H9 (cell line): ENCODE measurements at regions not wholly inside any gene's neighbourhood (a gene's known extent, or its start where the extent isn't known, plus 50 kb on each side); places are given as distances from the start of the nearest gene placed in this dataset.
A peak's percentile ranks its signal among the peaks of the same experiment; 100 is the strongest.

Source experiments
- DNase-seq: peaks from one replicate; pipeline ENCODE4 v3.0.0-alpha.2; 2017
- H2AFZ ChIP-seq: one replicate; pipeline ENCODE4 v1.6.1; 2013; ENCODE audit warnings: mild to moderate bottlenecking, low read length, control low read depth, moderate library complexity
- H2AK5ac ChIP-seq: 2 replicates; pipeline ENCODE4 v1.6.1; 2013; ENCODE audit warnings: low read length, control low read depth, mixed read lengths; ENCODE audit not compliant: insufficient read length
- H2BK120ac ChIP-seq: one replicate; pipeline ENCODE4 v1.6.1; 2013; ENCODE audit warnings: low read depth, mild to moderate bottlenecking, low read length, control low read depth, inconsistent platforms; ENCODE audit not compliant: poor library complexity, severe bottlenecking
- H2BK12ac ChIP-seq: 2 replicates; pipeline ENCODE4 v1.6.1; 2013; ENCODE audit warnings: low read length, control low read depth, mixed read lengths, low read depth; ENCODE audit not compliant: insufficient read length
- H2BK15ac ChIP-seq: 2 replicates; pipeline ENCODE4 v1.6.1; 2013; ENCODE audit warnings: low read depth, low read length, control low read depth
- H2BK20ac ChIP-seq: one replicate; pipeline ENCODE4 v1.6.1; 2013; ENCODE audit warnings: low read depth, mild to moderate bottlenecking, low read length, control low read depth, inconsistent platforms; ENCODE audit not compliant: poor library complexity, severe bottlenecking
- H2BK5ac ChIP-seq: 2 replicates; pipeline ENCODE4 v1.6.1; 2013; ENCODE audit warnings: low read length, control low read depth, mixed read lengths; ENCODE audit not compliant: insufficient read length
- H3K14ac ChIP-seq: 2 replicates; pipeline ENCODE4 v1.6.1; 2013; ENCODE audit warnings: low read length, control low read depth; ENCODE audit not compliant: insufficient read depth
- H3K18ac ChIP-seq: 2 replicates; pipeline ENCODE4 v1.6.1; 2013; ENCODE audit warnings: low read depth, mild to moderate bottlenecking, mixed read lengths, low read length, control low read depth; ENCODE audit not compliant: insufficient read length
- H3K23ac ChIP-seq: 2 replicates; pipeline ENCODE4 v1.6.1; 2013; ENCODE audit warnings: low read length, control low read depth, mixed read lengths, low read depth; ENCODE audit not compliant: insufficient read length
- H3K23me2 ChIP-seq: 2 replicates; pipeline ENCODE4 v1.6.1; 2013; ENCODE audit warnings: low read depth, mild to moderate bottlenecking, mixed read lengths, low read length, control low read depth; ENCODE audit not compliant: insufficient read length, poor library complexity, severe bottlenecking
- H3K27ac ChIP-seq: 2 replicates; pipeline ENCODE4 v1.5.1; 2013; ENCODE audit warnings: low read length, control low read depth, mixed read lengths, low read depth; ENCODE audit not compliant: insufficient read length
- H3K27me3 ChIP-seq: 2 replicates; pipeline ENCODE4 v1.6.1; 2013; ENCODE audit warnings: low read length, control low read depth, inconsistent platforms; ENCODE audit not compliant: insufficient read depth
- H3K4ac ChIP-seq: 2 replicates; pipeline ENCODE4 v1.6.1; 2013; ENCODE audit warnings: low read depth, mild to moderate bottlenecking, control low read depth, inconsistent platforms, low read length, moderate library complexity
- H3K4me1 ChIP-seq: 2 replicates; pipeline ENCODE4 v1.6.1; 2013; ENCODE audit warnings: low read length, control low read depth, inconsistent platforms; ENCODE audit not compliant: insufficient read depth
- H3K4me2 ChIP-seq: 2 replicates; pipeline ENCODE4 v1.6.1; 2013; ENCODE audit warnings: low read length, control low read depth, mixed read lengths; ENCODE audit not compliant: insufficient read length, insufficient read depth
- H3K56ac ChIP-seq: 2 replicates; pipeline ENCODE4 v1.6.1; 2013; ENCODE audit warnings: low read depth, mild to moderate bottlenecking, mixed read lengths, low read length, control low read depth; ENCODE audit not compliant: insufficient read length
- H3K79me1 ChIP-seq: 2 replicates; pipeline ENCODE4 v1.6.1; 2013; ENCODE audit warnings: low read depth, mild to moderate bottlenecking, moderate library complexity, low read length, control low read depth, inconsistent platforms; ENCODE audit not compliant: insufficient read depth, poor library complexity, severe bottlenecking
- H3K79me2 ChIP-seq: 2 replicates; pipeline ENCODE4 v1.6.1; 2013; ENCODE audit warnings: low read length, control low read depth, inconsistent platforms; ENCODE audit not compliant: insufficient read depth
- H3K9ac ChIP-seq: 2 replicates; pipeline ENCODE4 v1.6.1; 2013; ENCODE audit warnings: low read length, control low read depth, mixed read lengths; ENCODE audit not compliant: insufficient read length; ENCODE audit errors: extremely low read depth
- H3K9me3 ChIP-seq: one replicate; pipeline ENCODE4 v1.6.1; 2013; ENCODE audit warnings: low read depth, low read length, inconsistent platforms; ENCODE audit not compliant: control insufficient read depth
- H3T11ph ChIP-seq: one replicate; pipeline ENCODE4 v1.6.1; 2013; ENCODE audit warnings: mild to moderate bottlenecking, low read length, control low read depth, inconsistent platforms
- H4K20me1 ChIP-seq: one replicate; pipeline ENCODE4 v1.6.1; 2013; ENCODE audit not compliant: control insufficient read depth, insufficient read length, insufficient read depth
- H4K5ac ChIP-seq: 2 replicates; pipeline ENCODE4 v1.6.1; 2013; ENCODE audit warnings: low read depth, mild to moderate bottlenecking, mixed read lengths, low read length, control low read depth; ENCODE audit not compliant: insufficient read length
- H4K8ac ChIP-seq: replicated peaks from 2 replicates; pipeline ENCODE4 v1.6.1; 2013; ENCODE audit warnings: low read length, control low read depth, mixed read lengths, low read depth; ENCODE audit not compliant: insufficient read length
- H4K91ac ChIP-seq: 2 replicates; pipeline ENCODE4 v1.6.1; 2013; ENCODE audit warnings: low read depth, mild to moderate bottlenecking, moderate library complexity, mixed read lengths, low read length, control low read depth; ENCODE audit not compliant: insufficient read length
- H3K27ac Mint-ChIP-seq, 3 experiments: 2 replicates in 2 of 3; 3 replicates in 1 of 3; pipeline ENCODE4 v1.8.0; 2020 to 2021; ENCODE audit warnings: mixed read lengths in 3 of 3, mild to moderate bottlenecking in 1 of 3, moderate library complexity in 1 of 3
- H3K27me3 Mint-ChIP-seq: 2 replicates; pipeline ENCODE4 v1.8.0; 2021; ENCODE audit warnings: low read depth, mild to moderate bottlenecking, moderate library complexity, mixed read lengths
- H3K36me3 Mint-ChIP-seq, 3 experiments: 2 replicates in 2 of 3; 3 replicates in 1 of 3; pipeline ENCODE4 v1.8.0; 2020 to 2021; ENCODE audit warnings: low read depth in 3 of 3, mixed read lengths in 3 of 3; ENCODE audit not compliant: insufficient read depth in 1 of 3
- H3K4me1 Mint-ChIP-seq, 2 experiments: 2 replicates each; pipeline ENCODE4 v1.8.0; 2020; ENCODE audit warnings: mixed read lengths in 2 of 2
- H3K4me3 Mint-ChIP-seq, 2 experiments: 2 replicates in 1 of 2; 3 replicates in 1 of 2; pipeline ENCODE4 v1.8.0; 2020 to 2021; ENCODE audit warnings: mild to moderate bottlenecking in 2 of 2, mixed read lengths in 2 of 2, moderate library complexity in 1 of 2
- H3K9me3 Mint-ChIP-seq, 2 experiments: 2 replicates in 1 of 2; 3 replicates in 1 of 2; pipeline ENCODE4 v1.8.0; 2020; ENCODE audit warnings: mild to moderate bottlenecking in 2 of 2, mixed read lengths in 2 of 2, moderate library complexity in 1 of 2
- CTCF ChIP-seq: fragments of 200-600 bp; sonication (generic); conservative IDR thresholded peaks from 3 replicates; pipeline ENCODE4 v1.8.0; 2021; ENCODE audit warnings: antibody characterized with exemption, mild to moderate bottlenecking
- WGBS: extraction: QIAGEN DNeasy Blood & Tissue Kit; methylation state at CpG from one replicate; pipeline ENCODE4 v1.1.7; 2013; ENCODE audit warnings: missing lambda C conversion rate, low lambda C conversion rate, mixed read lengths; ENCODE audit not compliant: insufficient read length; ENCODE audit errors: extremely low coverage; 5-methylcytosine and 5-hydroxymethylcytosine counted together

- Histone ChIP-seq H2AK5ac (no peak overlapping the region), H3K4me2 (no peak overlapping the region), H4K91ac (no peak overlapping the region), H3K79me2 (no peaks in the 10 kb centered on the region), H3T11ph (no peak overlapping the region), H3K4ac (no peak overlapping the region), H3K9me3 (no peaks in the 10 kb centered on the region), H3K23me2 (no peaks in the 10 kb centered on the region), H3K18ac (no peak overlapping the region), H3K56ac (no peak overlapping the region), H3K14ac (no peak overlapping the region), H4K8ac (no peak overlapping the region), H3K79me1 (no peaks in the 10 kb centered on the region), H3K27ac (no peak overlapping the region), H4K5ac (no peak overlapping the region), H3K27me3 (no peaks in the 10 kb centered on the region), H3K9ac (no peak overlapping the region), H2BK5ac (no peak overlapping the region), H3K4me1 (no peaks in the 10 kb centered on the region), H2BK12ac (no peak overlapping the region), H3K23ac (no peak overlapping the region), H2AFZ (no peak overlapping the region), H2BK15ac (no peak overlapping the region), H2BK20ac (no peak overlapping the region), H2BK120ac (no peak overlapping the region), H4K20me1 (no peaks in the 10 kb centered on the region)
- Mint-ChIP-seq H3K4me1 (0 out of 4 replicates have a peak, but pooled peaks cover 0 to 3% of the 10 kb centered on the region in 2 experiments), H3K27ac (no peak overlapping the region), H3K4me3 (no peak overlapping the region), H3K9me3 (no peaks in the 10 kb centered on the region), H3K27me3 (no peaks in the 10 kb centered on the region; the same call in 1 of the 2 replicates), H3K36me3 (no peaks in the 10 kb centered on the region)
- no peak for DNase-seq
- 100% methylated on average over 1 of the region's 3 CpGs for WGBS
- peak; percentile 57; the same call in 2 of the 3 replicates for TF ChIP-seq CTCF
Observed at GRCh38 chr1:241408170-241408569, 51.2 kb upstream of the RGS7 start.
